GM12878 (cell line): ENCODE measurements at regions not wholly inside any gene's neighbourhood (a gene's known extent, or its start where the extent isn't known, plus 50 kb on each side); places are given as distances from the start of the nearest gene placed in this dataset.

Source experiments
- CTCF ChIP-seq, 3 experiments: IDR thresholded peaks in 2 of 3; conservative IDR thresholded peaks in 1 of 3; 2 replicates each; pipeline ENCODE4 v1.5.1; 2011; ENCODE audit warnings: low read depth in 3 of 3, low read length in 3 of 3, mild to moderate bottlenecking in 3 of 3, control low read depth in 2 of 3, moderate library complexity in 2 of 3, inconsistent platforms in 1 of 3, mixed read lengths in 1 of 3; ENCODE audit not compliant: control insufficient read depth in 2 of 3, insufficient read depth in 1 of 3; ENCODE audit errors: extremely low read depth in 1 of 3
- HCFC1 ChIP-seq: fragments of 150-350 bp; IDR thresholded peaks from 2 replicates; pipeline ENCODE4 v1.6.1; 2014; ENCODE audit warnings: low read length
- MLLT1 ChIP-seq: fragments of 450-650 bp; IDR thresholded peaks from 2 replicates; pipeline ENCODE4 v1.6.1; 2016; ENCODE audit warnings: mild to moderate bottlenecking
- NFYA ChIP-seq: IDR thresholded peaks from 2 replicates; pipeline ENCODE4 v1.6.1; 2011; ENCODE audit warnings: low read depth, mild to moderate bottlenecking, low read length, improper control_type of control experiment, borderline replicate concordance
- POLR2AphosphoS5 ChIP-seq: IDR thresholded peaks from 2 replicates; pipeline ENCODE4 v1.6.1; 2011; ENCODE audit warnings: mild to moderate bottlenecking, low read length, inconsistent platforms
- TAF1 ChIP-seq: IDR thresholded peaks from 2 replicates; pipeline ENCODE4 v1.6.1; 2011; ENCODE audit warnings: mild to moderate bottlenecking, low read depth, low read length, borderline replicate concordance
- USF1 ChIP-seq: IDR thresholded peaks from 2 replicates; pipeline ENCODE4 v1.6.1; 2011; ENCODE audit warnings: borderline replicate concordance, low read depth, mild to moderate bottlenecking, moderate library complexity, mixed read lengths, low read length; ENCODE audit not compliant: insufficient read depth; ENCODE audit errors: extremely low read length

GRCh38 chr5:87069311-87069710, 198.4 kb upstream of the RASA1 start:
- TF ChIP-seq USF1 (no peak), MLLT1 (no peak), POLR2AphosphoS5 (no peak), TAF1 (no peak), HCFC1 (no peak), NFYA (no peak), CTCF (IDR thresholded peaks at IDR 0.05 in 2 of 3, conservative IDR thresholded peaks at IDR 0.05 in 1 of 3; ENCODE audit: control insufficient read depth in 2 of 3, extremely low read depth in 1 of 3, insufficient read depth in 1 of 3, low read depth in 3 of 3, low read length in 3 of 3) (no peak)
